Esophagus muscularis mucosa (tissue), 4 donors: ENCODE measurements at regions not wholly inside any gene's neighbourhood (a gene's known extent, or its start where the extent isn't known, plus 50 kb on each side); places are given as distances from the start of the nearest gene placed in this dataset.

Experiments used
- DNase-seq: peaks from one replicate; pipeline ENCODE4 v3.0.0-alpha.2; 2017; ENCODE audit errors: extremely low spot score
- H3K27ac ChIP-seq, 4 donors: fragments of 200-600 bp; sonication (generic); replicated peaks in 1 of 4; 1 replicate in 3 of 4; 2 replicates in 1 of 4; pipeline ENCODE4 v1.5.1; 2016 to 2019; ENCODE audit warnings: mild to moderate bottlenecking in 1 of 4
- H3K27me3 ChIP-seq, 4 donors: fragments of 200-600 bp; sonication (generic); one replicate each; pipeline versions ENCODE4 v1.5.1 to v1.6.0; 2016 to 2019
- H3K36me3 ChIP-seq, 4 donors: fragments of 200-600 bp; sonication (generic); one replicate each; pipeline ENCODE4 v1.5.1; 2016 to 2019
- H3K4me1 ChIP-seq, 4 donors: fragments of 200-600 bp; sonication (generic); one replicate each; pipeline ENCODE4 v1.5.1; 2016 to 2019
- H3K4me3 ChIP-seq, 4 donors: fragments of 200-600 bp; sonication (generic); 1 replicate in 2 of 4; 2 replicates in 2 of 4; pipeline ENCODE4 v1.5.1; 2016 to 2019; ENCODE audit warnings: mild to moderate bottlenecking in 4 of 4, moderate library complexity in 1 of 4
- H3K9me3 ChIP-seq, 4 donors: fragments of 200-600 bp; sonication (generic); 1 replicate in 3 of 4; 2 replicates in 1 of 4; pipeline ENCODE4 v1.5.1; 2016 to 2019
- EP300 ChIP-seq: sonication (generic); formaldehyde crosslinking; IDR thresholded peaks from one replicate; pipeline ENCODE4 v1.6.1; 2017; ENCODE audit warnings: antibody characterized with exemption
- POLR2A ChIP-seq: fragments of 450-650 bp; IDR thresholded peaks from one replicate; pipeline ENCODE4 v1.6.1; 2017; ENCODE audit warnings: antibody characterized with exemption, moderate library complexity, mild to moderate bottlenecking, low read depth
- POLR2AphosphoS5 ChIP-seq, 2 donors: sonication (generic); formaldehyde crosslinking; IDR thresholded peaks; one replicate each; pipeline ENCODE4 v1.6.1; 2017; ENCODE audit warnings: antibody characterized with exemption in 2 of 2
- WGBS: methylation state at CpG from one replicate; pipeline ENCODE4 v1.1.5; 2018; 5-methylcytosine and 5-hydroxymethylcytosine counted together
- intact Hi-C: fragments of 100-400 bp; cut with DNase I; formaldehyde crosslinking; loops from one replicate; pipeline ENCODE4 v1.15.1; 2023
- TF ChIP-seq, protein P1 (sequence below), 3 experiments: fragments of 200-600 bp in 2 of 3; fragments of 450-650 bp in 1 of 3; sonication (generic) in 2 of 3; IDR thresholded peaks; one replicate each; pipeline ENCODE4 v1.5.1; 2017 to 2019; ENCODE audit warnings: antibody characterized with exemption in 3 of 3, mild to moderate bottlenecking in 2 of 3, moderate library complexity in 1 of 3

DNA sequence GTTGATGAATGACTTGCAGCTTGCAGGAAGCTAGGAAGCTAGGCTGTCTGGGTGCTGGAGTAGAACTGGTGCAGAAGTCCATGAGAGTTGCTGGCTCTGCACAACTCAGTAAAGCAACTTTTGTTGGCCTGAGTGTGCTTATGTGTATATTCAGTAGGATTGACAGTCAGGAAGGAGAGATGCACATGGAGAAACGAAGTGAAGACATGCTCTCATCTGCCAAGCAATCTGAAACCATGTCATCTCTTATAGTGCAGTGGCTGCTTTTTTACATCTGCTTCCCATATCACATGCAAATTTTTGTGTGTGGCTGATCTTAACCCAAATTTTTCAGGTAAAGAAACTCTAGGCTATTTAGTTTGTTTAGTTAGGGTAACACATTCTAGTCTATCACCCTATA is 252.4 kb upstream of the HS3ST5 start:
- intact Hi-C loops, result no loop called here
- H3K36me3 ChIP-seq, result no peaks in the 10 kb centered on the region
- 32% methylated on average over 1 of the region's 1 CpG for WGBS
- no peak overlapping the region for H3K27ac ChIP-seq
- no peaks in the 10 kb centered on the region for H3K9me3 ChIP-seq
- no peak overlapping the region for H3K4me3 ChIP-seq
- H3K27me3 ChIP-seq, result no peaks in the 10 kb centered on the region
- TF ChIP-seq EP300 (no peak), POLR2AphosphoS5 (IDR thresholded peaks at IDR 0.05) (no peak), POLR2A (no peak)
- TF ChIP-seq, protein P1, sequence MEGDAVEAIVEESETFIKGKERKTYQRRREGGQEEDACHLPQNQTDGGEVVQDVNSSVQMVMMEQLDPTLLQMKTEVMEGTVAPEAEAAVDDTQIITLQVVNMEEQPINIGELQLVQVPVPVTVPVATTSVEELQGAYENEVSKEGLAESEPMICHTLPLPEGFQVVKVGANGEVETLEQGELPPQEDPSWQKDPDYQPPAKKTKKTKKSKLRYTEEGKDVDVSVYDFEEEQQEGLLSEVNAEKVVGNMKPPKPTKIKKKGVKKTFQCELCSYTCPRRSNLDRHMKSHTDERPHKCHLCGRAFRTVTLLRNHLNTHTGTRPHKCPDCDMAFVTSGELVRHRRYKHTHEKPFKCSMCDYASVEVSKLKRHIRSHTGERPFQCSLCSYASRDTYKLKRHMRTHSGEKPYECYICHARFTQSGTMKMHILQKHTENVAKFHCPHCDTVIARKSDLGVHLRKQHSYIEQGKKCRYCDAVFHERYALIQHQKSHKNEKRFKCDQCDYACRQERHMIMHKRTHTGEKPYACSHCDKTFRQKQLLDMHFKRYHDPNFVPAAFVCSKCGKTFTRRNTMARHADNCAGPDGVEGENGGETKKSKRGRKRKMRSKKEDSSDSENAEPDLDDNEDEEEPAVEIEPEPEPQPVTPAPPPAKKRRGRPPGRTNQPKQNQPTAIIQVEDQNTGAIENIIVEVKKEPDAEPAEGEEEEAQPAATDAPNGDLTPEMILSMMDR (IDR thresholded peaks at IDR 0.05), result no peak
- no peaks in the 10 kb centered on the region for H3K4me1 ChIP-seq
- no peak for DNase-seq

DNA sequence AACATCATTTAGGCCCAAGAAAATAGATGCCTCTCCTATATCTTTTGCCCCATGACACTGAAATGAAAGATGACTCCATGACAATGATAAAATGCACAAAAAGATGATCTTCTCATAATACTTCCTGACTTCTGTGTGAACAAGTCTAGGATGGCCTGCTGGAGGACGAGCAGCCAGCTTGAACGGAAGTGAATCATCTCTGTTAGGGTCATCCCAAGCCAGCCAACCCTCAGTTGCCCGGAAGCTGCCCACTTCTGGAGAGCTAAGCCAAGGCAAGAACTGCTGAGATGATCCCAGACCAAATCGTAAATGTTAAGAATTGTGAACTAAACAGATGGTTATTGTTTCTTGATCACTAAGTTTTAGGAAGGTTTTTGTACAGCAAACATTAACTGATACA is 249.7 kb upstream of the HS3ST5 start:
- Histone ChIP-seq H3K4me3 (no peak overlapping the region), H3K36me3 (no peaks in the 10 kb centered on the region), H3K9me3 (no peaks in the 10 kb centered on the region), H3K4me1 (no peaks in the 10 kb centered on the region), H3K27ac (no peak overlapping the region), H3K27me3 (no peaks in the 10 kb centered on the region)
- 71% methylated on average over 4 of the region's 4 CpGs for WGBS
- DNase-seq, result no peak
- TF ChIP-seq POLR2A (no peak), EP300 (no peak), POLR2AphosphoS5 (IDR thresholded peaks at IDR 0.05) (no peak)
- TF ChIP-seq, protein P1 (IDR thresholded peaks at IDR 0.05), result no peak
- intact Hi-C loops, result no loop called here

DNA sequence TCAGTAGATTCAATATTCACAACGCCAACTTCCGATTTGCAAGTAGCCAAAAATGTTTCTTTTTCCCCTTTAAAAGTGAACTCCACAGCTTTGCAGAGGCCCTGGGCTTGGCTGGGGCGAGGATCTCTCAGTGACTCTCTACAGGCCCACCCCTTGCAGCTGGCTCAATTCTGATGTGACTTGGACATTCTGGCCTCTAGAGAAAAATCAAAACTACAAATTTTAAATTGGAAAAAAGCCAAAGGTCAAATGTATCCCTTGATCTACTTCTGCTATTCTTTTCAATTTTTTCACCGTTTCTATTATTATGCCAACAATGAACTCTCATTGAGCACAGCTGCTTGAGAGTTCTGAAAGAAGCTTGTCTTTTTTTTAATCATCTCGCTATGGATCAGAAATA is 245.9 kb upstream of the HS3ST5 start:
- no peaks in the 10 kb centered on the region for H3K27me3 ChIP-seq
- no peak overlapping the region for H3K4me3 ChIP-seq
- H3K9me3 ChIP-seq, result no peaks in the 10 kb centered on the region
- intact Hi-C loops, result no loop called here
- H3K4me1 ChIP-seq, result no peaks in the 10 kb centered on the region
- TF ChIP-seq POLR2AphosphoS5 (IDR thresholded peaks at IDR 0.05), result no peak
- TF ChIP-seq EP300, result no peak
- TF ChIP-seq POLR2A, result no peak
- TF ChIP-seq, protein P1 (IDR thresholded peaks at IDR 0.05), result no peak
- 49% methylated on average over 5 of the region's 5 CpGs for whole genome bisulfite sequencing
- no peak overlapping the region for H3K27ac ChIP-seq
- DNase-seq, result no peak
- H3K36me3 ChIP-seq, result no peaks in the 10 kb centered on the region

DNA sequence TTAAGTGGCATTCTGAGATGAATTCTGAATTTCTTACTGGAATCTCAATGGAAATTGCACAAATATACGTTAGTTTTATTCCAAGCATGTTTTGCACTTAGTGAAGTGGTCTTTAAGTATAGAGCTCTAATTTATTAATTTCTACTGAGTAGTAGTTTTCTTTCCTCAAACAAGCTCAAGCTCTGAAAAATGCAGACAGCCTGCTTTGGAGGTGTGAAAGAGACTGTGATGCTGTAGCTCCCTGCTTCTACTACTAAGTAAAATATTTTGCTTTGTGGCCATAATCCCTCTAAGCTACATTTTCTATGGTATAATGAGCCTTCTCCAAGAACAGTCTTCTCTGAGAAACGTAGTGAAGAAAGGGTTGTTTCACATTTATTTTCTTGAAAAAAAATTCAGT is 243.5 kb upstream of the HS3ST5 start:
- intact Hi-C loops, result no loop called here
- Histone ChIP-seq H3K36me3 (no peaks in the 10 kb centered on the region), H3K9me3 (no peaks in the 10 kb centered on the region), H3K4me3 (no peak overlapping the region), H3K4me1 (no peaks in the 10 kb centered on the region), H3K27me3 (no peaks in the 10 kb centered on the region), H3K27ac (no peak overlapping the region)
- DNase-seq, result no peak
- TF ChIP-seq, protein P1 (IDR thresholded peaks at IDR 0.05), result no peak
- TF ChIP-seq EP300 (no peak), POLR2AphosphoS5 (IDR thresholded peaks at IDR 0.05) (no peak), POLR2A (no peak)
- WGBS, result 65% methylated on average over 2 of the region's 2 CpGs

DNA sequence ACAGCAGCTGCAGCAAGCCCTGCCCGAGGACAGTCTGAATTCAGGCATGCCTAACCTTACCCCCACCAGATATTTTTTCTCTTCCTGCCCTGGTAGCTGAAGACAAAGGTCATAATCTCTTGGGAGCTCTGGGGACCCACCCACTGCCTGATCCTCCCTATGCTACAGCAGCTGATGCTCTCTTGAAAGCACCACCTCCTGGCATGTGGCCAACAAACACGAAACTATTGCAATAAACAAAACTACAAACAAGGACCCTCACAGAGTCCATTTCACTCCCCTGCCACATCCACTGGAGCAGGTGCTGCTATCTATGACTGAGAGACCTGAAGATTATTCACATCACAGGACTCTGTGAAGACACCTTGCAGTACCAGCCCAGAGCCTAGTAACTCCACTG is 238.5 kb upstream of the HS3ST5 start:
- H3K4me1 ChIP-seq, result no peaks in the 10 kb centered on the region
- no peak for DNase-seq
- H3K36me3 ChIP-seq, result no peaks in the 10 kb centered on the region
- no peaks in the 10 kb centered on the region for H3K27me3 ChIP-seq
- TF ChIP-seq EP300 (no peak), POLR2A (no peak), POLR2AphosphoS5 (IDR thresholded peaks at IDR 0.05) (no peak)
- TF ChIP-seq, protein P1 (IDR thresholded peaks at IDR 0.05), result no peak
- no peak overlapping the region for H3K27ac ChIP-seq
- H3K4me3 ChIP-seq, result no peak overlapping the region
- intact Hi-C loops, result no loop called here
- H3K9me3 ChIP-seq, result no peaks in the 10 kb centered on the region
- WGBS, result 63% methylated on average over 2 of the region's 2 CpGs
